ENCODE measurements at regions not wholly inside any gene's neighbourhood (a gene's known extent, or its start where the extent isn't known, plus 50 kb on each side); places are given as distances from the start of the nearest gene placed in this dataset.

- intact Hi-C loops (cut with DNase I, micrococcal nuclease), result no loop called here
- CTCF ChIA-PET, result no interaction called here
- POLR2A ChIA-PET, result no interaction called here
- Mint-ChIP-seq H3K27ac (no peak overlapping the region), H3K36me3 (ENCODE audit: low read depth) (no peaks in the 10 kb centered on the region), H3K27me3 (no peaks in the 10 kb centered on the region), H3K4me3 (no peak overlapping the region), H3K9me3 (ENCODE audit: low read depth) (no peaks in the 10 kb centered on the region), H3K4me1 (no peaks in the 10 kb centered on the region)
- ATAC-seq (no peak), DNase-seq (no peak)
Measured at GRCh38 chr6:112752305-112752704, 405.2 kb downstream of the RFPL4B start.

DNA sequence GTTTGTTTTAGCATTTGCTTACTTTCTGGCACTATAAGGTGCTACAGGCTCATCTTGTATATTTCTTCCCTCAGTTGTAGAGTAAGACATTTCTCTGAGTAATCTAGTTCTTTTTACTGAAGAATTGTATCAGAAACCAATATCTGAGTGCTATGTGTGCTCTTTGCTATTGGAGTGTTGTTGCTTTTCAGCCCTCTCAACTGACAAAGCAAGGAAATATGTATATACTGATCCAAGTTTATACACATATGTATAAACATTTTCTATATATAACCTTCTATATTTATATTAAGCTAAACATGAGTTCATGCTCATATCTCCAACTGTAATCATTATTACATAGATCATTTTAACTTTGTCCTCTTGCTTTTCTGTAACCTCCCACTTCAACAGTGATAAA is 405.7 kb downstream of the RFPL4B start:
- CTCF ChIA-PET, result no interaction called here
- H3K27ac Mint-ChIP-seq, result no peak overlapping the region
- ATAC-seq, result no peak
- POLR2A ChIA-PET, result no interaction called here
- H3K4me1 Mint-ChIP-seq, result no peaks in the 10 kb centered on the region
- H3K4me3 Mint-ChIP-seq, result no peak overlapping the region
- intact Hi-C loops (cut with DNase I, micrococcal nuclease), result no loop called here
- no peaks in the 10 kb centered on the region for H3K36me3 Mint-ChIP-seq (ENCODE audit: low read depth)
- no peak for DNase-seq
- no peaks in the 10 kb centered on the region for H3K9me3 Mint-ChIP-seq (ENCODE audit: low read depth)
- no peaks in the 10 kb centered on the region for H3K27me3 Mint-ChIP-seq

DNA sequence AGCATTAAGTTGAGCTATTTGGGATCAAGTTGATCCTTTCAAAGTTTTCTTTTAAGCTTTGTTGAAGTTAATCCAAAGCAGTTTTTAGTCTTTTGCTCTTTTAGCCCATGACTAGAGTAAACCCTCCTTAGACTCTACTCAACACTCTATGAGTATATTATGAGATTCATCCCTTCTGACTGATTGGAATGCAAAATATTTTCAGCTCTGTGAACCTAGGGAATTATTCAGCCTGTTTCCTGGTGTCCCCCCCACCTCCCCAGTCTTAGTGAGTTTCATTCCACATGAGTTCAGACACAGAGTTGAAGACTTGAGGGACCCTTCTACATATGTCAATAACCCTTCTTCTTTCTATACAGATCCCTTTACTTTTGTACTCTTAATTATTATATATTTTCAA is 413.7 kb downstream of the RFPL4B start:
- no peaks in the 10 kb centered on the region for H3K4me1 Mint-ChIP-seq
- POLR2A ChIA-PET, result no interaction called here
- intact Hi-C loops (cut with DNase I, micrococcal nuclease), result no loop called here

GRCh38 chr6:112761740-112762139 is 414.6 kb downstream of the RFPL4B start:
- no peaks in the 10 kb centered on the region for H3K27me3 Mint-ChIP-seq
- H3K4me3 Mint-ChIP-seq, result no peak overlapping the region
- H3K9me3 Mint-ChIP-seq (ENCODE audit: low read depth), result no peaks in the 10 kb centered on the region
- H3K4me1 Mint-ChIP-seq, result no peaks in the 10 kb centered on the region
- no peak overlapping the region for H3K27ac Mint-ChIP-seq
- intact Hi-C loops (cut with DNase I, micrococcal nuclease), result no loop called here
- ATAC-seq, result no peak
- ChIA-PET CTCF (no interaction called here), POLR2A (no interaction called here)
- H3K36me3 Mint-ChIP-seq (ENCODE audit: low read depth), result no peaks in the 10 kb centered on the region
- no peak for DNase-seq

More for the DNA sequence above, 413.7 kb downstream of the RFPL4B start:
- no peaks in the 10 kb centered on the region for H3K9me3 Mint-ChIP-seq (ENCODE audit: low read depth)
- CTCF ChIA-PET, result no interaction called here
- H3K27ac Mint-ChIP-seq, result no peak overlapping the region
- H3K27me3 Mint-ChIP-seq, result no peaks in the 10 kb centered on the region
- DNase-seq, result no peak
- H3K4me3 Mint-ChIP-seq, result no peak overlapping the region
- H3K36me3 Mint-ChIP-seq (ENCODE audit: low read depth), result no peaks in the 10 kb centered on the region
- no peak for ATAC-seq

GRCh38 chr6:112764377-112764776 is 417.2 kb downstream of the RFPL4B start:
- Mint-ChIP-seq H3K4me1 (no peaks in the 10 kb centered on the region), H3K36me3 (ENCODE audit: low read depth) (no peaks in the 10 kb centered on the region)

DNA sequence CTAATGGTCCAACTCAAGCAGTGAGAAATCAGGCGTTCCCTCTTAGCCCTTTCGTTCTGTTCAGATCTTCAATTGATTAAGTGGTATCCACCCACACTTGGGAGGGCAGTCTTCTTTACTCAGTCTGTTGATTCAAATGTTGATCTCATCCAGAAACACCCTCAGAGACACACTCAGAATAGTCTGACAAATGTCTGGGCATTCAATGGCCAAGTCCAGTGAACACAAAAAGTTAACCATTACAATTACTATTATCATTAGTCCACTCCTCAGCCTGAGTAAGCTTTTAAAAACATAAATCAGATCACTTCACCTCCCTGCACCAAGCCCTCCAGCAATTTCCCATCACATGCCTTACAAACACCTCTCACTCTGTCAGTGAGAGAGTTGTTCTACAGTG is 423.2 kb downstream of the RFPL4B start:
- CTCF ChIA-PET, result no interaction called here
- ATAC-seq (no peak), DNase-seq (no peak)
- Mint-ChIP-seq H3K27me3 (no peaks in the 10 kb centered on the region), H3K36me3 (ENCODE audit: low read depth) (no peaks in the 10 kb centered on the region), H3K9me3 (ENCODE audit: low read depth) (peaks cover 5% of the 10 kb centered on the region), H3K4me1 (no peaks in the 10 kb centered on the region), H3K27ac (no peak overlapping the region), H3K4me3 (no peak overlapping the region)
- POLR2A ChIA-PET, result no interaction called here
- intact Hi-C loops (cut with DNase I, micrococcal nuclease), result no loop called here

More at GRCh38 chr6:112764377-112764776, 417.2 kb downstream of the RFPL4B start:
- ChIA-PET POLR2A (no interaction called here), CTCF (no interaction called here)
- no peaks in the 10 kb centered on the region for H3K27me3 Mint-ChIP-seq
- peaks cover 5% of the 10 kb centered on the region for H3K9me3 Mint-ChIP-seq (ENCODE audit: low read depth)
- intact Hi-C loops (cut with DNase I, micrococcal nuclease), result no loop called here
- ATAC-seq (no peak), DNase-seq (no peak)
- H3K27ac Mint-ChIP-seq, result no peak overlapping the region
- H3K4me3 Mint-ChIP-seq, result no peak overlapping the region

- H3K27ac Mint-ChIP-seq, result no peak overlapping the region
- no peaks in the 10 kb centered on the region for H3K27me3 Mint-ChIP-seq
- ChIA-PET POLR2A (no interaction called here), CTCF (interaction anchor here (0.8 kb wide), 1 partner anchor 66 kb away, joined by 3 read pairs; no protein-coding TSS in a partner anchor)
- no peak overlapping the region for H3K4me3 Mint-ChIP-seq
- ATAC-seq (no peak), DNase-seq (no peak)
- no peaks in the 10 kb centered on the region for H3K4me1 Mint-ChIP-seq
- intact Hi-C loops (cut with DNase I, micrococcal nuclease), result no loop called here
- no peaks in the 10 kb centered on the region for H3K9me3 Mint-ChIP-seq (ENCODE audit: low read depth)
- H3K36me3 Mint-ChIP-seq (ENCODE audit: low read depth), result no peaks in the 10 kb centered on the region
Measured at GRCh38 chr6:112773187-112773586, 426.1 kb downstream of the RFPL4B start.

DNA sequence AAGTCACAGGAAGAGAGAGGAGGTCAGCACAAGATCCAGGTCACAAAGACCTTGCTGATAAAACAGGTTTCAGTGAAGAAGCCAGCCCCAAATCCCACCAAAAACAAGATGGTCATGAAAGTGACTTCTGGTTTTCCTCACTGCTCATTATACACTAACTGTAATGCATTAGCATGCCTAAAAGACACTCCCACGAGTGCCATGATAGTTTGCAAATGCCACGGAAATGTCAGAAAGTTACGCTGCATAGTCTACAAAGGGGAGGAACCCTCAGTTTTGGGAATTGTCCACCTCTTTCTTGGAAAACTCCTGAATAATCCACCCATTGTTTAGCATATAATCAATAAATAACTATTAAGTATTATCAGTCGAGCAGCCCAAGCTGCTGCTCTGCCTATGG is 427.2 kb downstream of the RFPL4B start:
- H3K36me3 Mint-ChIP-seq (ENCODE audit: low read depth), result no peaks in the 10 kb centered on the region
- H3K4me1 Mint-ChIP-seq, result no peaks in the 10 kb centered on the region
- DNase-seq (no peak), ATAC-seq (no peak)
- ChIA-PET CTCF (interaction anchor here (1.7 kb wide), 1 partner anchor 9 kb away, joined by 4 read pairs; no protein-coding TSS in a partner anchor), POLR2A (no interaction called here)
- no peak overlapping the region for H3K4me3 Mint-ChIP-seq
- no peaks in the 10 kb centered on the region for H3K27me3 Mint-ChIP-seq
- intact Hi-C loops (cut with DNase I, micrococcal nuclease), result no loop called here
- H3K27ac Mint-ChIP-seq, result no peak overlapping the region
- H3K9me3 Mint-ChIP-seq (ENCODE audit: low read depth), result no peaks in the 10 kb centered on the region

DNA sequence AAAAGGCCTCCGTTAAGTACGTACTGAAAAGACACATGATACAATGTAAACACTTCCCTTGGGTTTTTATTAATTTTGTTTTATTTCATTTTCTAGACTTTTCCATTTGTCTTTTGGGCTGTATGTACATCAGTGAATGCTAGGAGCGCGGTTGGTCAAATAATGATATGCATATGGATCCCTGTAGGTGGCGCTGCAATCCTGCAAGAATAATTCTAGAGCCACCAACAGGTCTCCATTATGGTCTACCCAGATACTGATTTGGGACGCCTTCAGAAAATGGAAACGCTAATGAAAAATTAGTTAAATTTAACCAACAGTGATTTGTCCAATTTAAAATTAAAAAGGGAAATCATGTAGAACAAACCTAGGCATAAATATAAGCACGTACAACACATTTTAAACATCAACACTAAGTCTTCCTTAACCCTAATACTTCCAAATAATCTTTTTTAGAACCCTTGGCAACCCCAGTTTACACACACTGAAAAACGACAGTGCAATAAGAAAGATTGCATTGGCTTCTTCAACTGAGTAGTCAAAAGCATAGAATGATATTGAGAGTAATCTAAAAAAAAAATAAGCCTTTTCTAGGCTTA is 433.5 kb downstream of the RFPL4B start:
- CTCF ChIA-PET, result no interaction called here
- peak; percentile 64 for DNase-seq

GRCh38 chr6:112781241-112781640 is 434.1 kb downstream of the RFPL4B start:
- ChIA-PET CTCF (no interaction called here), POLR2A (no interaction called here)
- ATAC-seq (no peak), DNase-seq (no peak)
- Mint-ChIP-seq H3K27me3 (peaks cover 2% of the 10 kb centered on the region), H3K36me3 (ENCODE audit: low read depth) (no peaks in the 10 kb centered on the region), H3K4me3 (no peak overlapping the region), H3K9me3 (ENCODE audit: low read depth) (no peaks in the 10 kb centered on the region), H3K4me1 (no peaks in the 10 kb centered on the region), H3K27ac (no peak overlapping the region)
- intact Hi-C loops (cut with DNase I, micrococcal nuclease), result loop anchor here (2.0 to 5.0 kb wide), 2 partner anchors 1126 to 1154 kb away; no protein-coding TSS in a partner anchor

More for the DNA sequence above, 433.5 kb downstream of the RFPL4B start:
- no peaks in the 10 kb centered on the region for H3K9me3 Mint-ChIP-seq (ENCODE audit: low read depth)
- POLR2A ChIA-PET, result no interaction called here
- no peak for ATAC-seq
- intact Hi-C loops (cut with DNase I, micrococcal nuclease), result loop anchor here (1.0 to 5.0 kb wide), 4 partner anchors 1079 to 1154 kb away; no protein-coding TSS in a partner anchor
- no peaks in the 10 kb centered on the region for H3K36me3 Mint-ChIP-seq (ENCODE audit: low read depth)
- peaks cover 2% of the 10 kb centered on the region for H3K27me3 Mint-ChIP-seq
- H3K4me1 Mint-ChIP-seq, result no peaks in the 10 kb centered on the region
- no peak overlapping the region for H3K27ac Mint-ChIP-seq
- H3K4me3 Mint-ChIP-seq, result no peak overlapping the region

GRCh38 chr6:112785408-112785807 is 438.3 kb downstream of the RFPL4B start:
- Mint-ChIP-seq H3K27ac (no peak overlapping the region), H3K4me3 (no peak overlapping the region), H3K4me1 (no peaks in the 10 kb centered on the region), H3K27me3 (no peaks in the 10 kb centered on the region), H3K9me3 (ENCODE audit: low read depth) (no peaks in the 10 kb centered on the region), H3K36me3 (ENCODE audit: low read depth) (no peaks in the 10 kb centered on the region)
- CTCF ChIA-PET, result no interaction called here
- DNase-seq, result no peak
- POLR2A ChIA-PET, result no interaction called here
- intact Hi-C loops (cut with DNase I, micrococcal nuclease), result no loop called here
- no peak for ATAC-seq

GRCh38 chr6:112786801-112787200 is 439.7 kb downstream of the RFPL4B start:
- H3K36me3 Mint-ChIP-seq (ENCODE audit: low read depth), result no peaks in the 10 kb centered on the region
- intact Hi-C loops (cut with DNase I, micrococcal nuclease), result no loop called here
- H3K27ac Mint-ChIP-seq, result no peak overlapping the region
- H3K4me1 Mint-ChIP-seq, result no peaks in the 10 kb centered on the region
- H3K27me3 Mint-ChIP-seq, result no peaks in the 10 kb centered on the region
- H3K9me3 Mint-ChIP-seq (ENCODE audit: low read depth), result no peaks in the 10 kb centered on the region
- ATAC-seq (no peak), DNase-seq (no peak)
- POLR2A ChIA-PET, result interaction anchor here (0.8 kb wide), 1 partner anchor 184 kb away, joined by 4 read pairs; no protein-coding TSS in a partner anchor
- CTCF ChIA-PET, result no interaction called here
- no peak overlapping the region for H3K4me3 Mint-ChIP-seq

DNA sequence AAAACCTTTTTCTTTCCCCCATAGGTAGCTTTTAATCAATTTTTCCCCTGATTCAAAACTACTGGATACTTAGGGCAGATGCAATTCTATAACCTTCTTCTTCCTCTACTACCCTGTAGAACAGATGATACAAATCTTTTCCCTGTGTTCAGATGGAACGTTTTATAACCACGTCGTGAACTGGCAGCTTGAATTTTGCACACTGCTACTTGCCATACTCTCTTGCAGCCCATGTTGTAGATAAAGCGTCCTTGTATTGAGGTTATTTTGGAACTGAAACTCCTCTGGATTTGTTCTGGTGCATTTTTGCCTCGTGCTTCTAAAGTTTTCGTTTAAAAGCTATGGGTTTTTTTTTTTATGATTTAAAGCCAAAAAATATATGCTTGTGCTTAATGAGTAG is 440.2 kb downstream of the RFPL4B start:
- DNase-seq (no peak), ATAC-seq (no peak)
- ChIA-PET CTCF (no interaction called here), POLR2A (no interaction called here)
- no peaks in the 10 kb centered on the region for H3K4me1 Mint-ChIP-seq
- no peaks in the 10 kb centered on the region for H3K36me3 Mint-ChIP-seq (ENCODE audit: low read depth)
- no peak overlapping the region for H3K4me3 Mint-ChIP-seq
- intact Hi-C loops (cut with DNase I, micrococcal nuclease), result no loop called here
- no peak overlapping the region for H3K27ac Mint-ChIP-seq
- no peaks in the 10 kb centered on the region for H3K27me3 Mint-ChIP-seq
- H3K9me3 Mint-ChIP-seq (ENCODE audit: low read depth), result no peaks in the 10 kb centered on the region

Measured in activated CD4-positive, alpha-beta T cell treated with anti-CD3 and anti-CD28 coated beads for 36 hours (primary cell).